Osteocyte (in vitro differentiated cells): ENCODE measurements at regions not wholly inside any gene's neighbourhood (a gene's known extent, or its start where the extent isn't known, plus 50 kb on each side); places are given as distances from the start of the nearest gene placed in this dataset.

Experiments used
- DNase-seq: peaks from one replicate; pipeline ENCODE4 v3.0.0; 2021; ENCODE audit warnings: mixed read lengths; ENCODE audit not compliant: unreplicated experiment; ENCODE audit errors: extremely low spot score
- H3K27ac Mint-ChIP-seq: one replicate; pipeline ENCODE4 v1.8.0; 2021; ENCODE audit warnings: mild to moderate bottlenecking, mixed read lengths; ENCODE audit not compliant: unreplicated experiment
- H3K27me3 Mint-ChIP-seq: one replicate; pipeline ENCODE4 v1.8.0; 2021; ENCODE audit warnings: mixed read lengths; ENCODE audit not compliant: unreplicated experiment
- H3K36me3 Mint-ChIP-seq: one replicate; pipeline ENCODE4 v1.8.0; 2021; ENCODE audit warnings: mixed read lengths; ENCODE audit not compliant: unreplicated experiment
- H3K4me1 Mint-ChIP-seq: one replicate; pipeline ENCODE4 v1.8.0; 2021; ENCODE audit warnings: mixed read lengths; ENCODE audit not compliant: unreplicated experiment
- H3K4me3 Mint-ChIP-seq: one replicate; pipeline ENCODE4 v1.8.0; 2021; ENCODE audit warnings: mild to moderate bottlenecking, moderate library complexity, mixed read lengths; ENCODE audit not compliant: unreplicated experiment
- H3K9me3 Mint-ChIP-seq: one replicate; pipeline ENCODE4 v1.8.0; 2021; ENCODE audit warnings: mixed read lengths; ENCODE audit not compliant: unreplicated experiment
- CTCF ChIP-seq: fragments of 200-600 bp; sonication (generic); IDR thresholded peaks from 2 replicates; pipeline ENCODE4 v1.5.0; 2021; ENCODE audit warnings: antibody characterized with exemption, mild to moderate bottlenecking, moderate library complexity

- DNase-seq, result no peak
- H3K27ac Mint-ChIP-seq, result no peak overlapping the region
- no peak for TF ChIP-seq CTCF
- H3K4me3 Mint-ChIP-seq, result no peak overlapping the region
- no peaks in the 10 kb centered on the region for H3K27me3 Mint-ChIP-seq
- no peaks in the 10 kb centered on the region for H3K4me1 Mint-ChIP-seq
- no peaks in the 10 kb centered on the region for H3K36me3 Mint-ChIP-seq
- H3K9me3 Mint-ChIP-seq, result no peaks in the 10 kb centered on the region
Measured at GRCh38 chr4:159719531-159719930, 616.7 kb downstream of the RAPGEF2 start.

DNA sequence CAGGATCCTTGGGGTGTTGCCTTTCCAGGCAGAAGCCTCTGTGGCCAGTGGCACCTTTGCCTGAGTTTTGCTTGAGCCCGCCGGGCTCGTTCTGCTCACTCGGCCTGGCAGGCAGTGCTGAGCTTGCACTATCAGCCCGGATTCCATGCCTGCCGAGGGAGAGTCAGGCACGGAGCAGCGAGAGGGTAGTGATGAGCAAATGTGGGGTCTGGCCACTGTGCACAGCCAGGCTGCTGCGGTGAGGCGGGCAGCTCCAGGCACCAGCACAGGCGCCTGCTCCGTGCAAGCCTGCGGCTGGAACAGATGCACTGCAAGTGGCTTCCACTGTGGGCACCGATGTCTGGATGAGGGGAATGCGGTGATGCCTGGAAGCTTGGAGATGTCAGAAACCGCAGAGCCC is 619.2 kb downstream of the RAPGEF2 start:
- Mint-ChIP-seq H3K27me3 (peaks cover 2% of the 10 kb centered on the region), H3K4me1 (no peaks in the 10 kb centered on the region), H3K36me3 (no peaks in the 10 kb centered on the region), H3K27ac (no peak overlapping the region), H3K9me3 (no peaks in the 10 kb centered on the region), H3K4me3 (no peak overlapping the region)
- TF ChIP-seq CTCF, result no peak
- no peak for DNase-seq

- no peak for DNase-seq
- Mint-ChIP-seq H3K4me1 (no peaks in the 10 kb centered on the region), H3K4me3 (no peak overlapping the region), H3K27me3 (peaks cover 2% of the 10 kb centered on the region), H3K27ac (no peak overlapping the region), H3K36me3 (no peaks in the 10 kb centered on the region), H3K9me3 (no peaks in the 10 kb centered on the region)
- no peak for TF ChIP-seq CTCF
Measured at GRCh38 chr4:159722918-159723317, 620.0 kb downstream of the RAPGEF2 start.

DNA sequence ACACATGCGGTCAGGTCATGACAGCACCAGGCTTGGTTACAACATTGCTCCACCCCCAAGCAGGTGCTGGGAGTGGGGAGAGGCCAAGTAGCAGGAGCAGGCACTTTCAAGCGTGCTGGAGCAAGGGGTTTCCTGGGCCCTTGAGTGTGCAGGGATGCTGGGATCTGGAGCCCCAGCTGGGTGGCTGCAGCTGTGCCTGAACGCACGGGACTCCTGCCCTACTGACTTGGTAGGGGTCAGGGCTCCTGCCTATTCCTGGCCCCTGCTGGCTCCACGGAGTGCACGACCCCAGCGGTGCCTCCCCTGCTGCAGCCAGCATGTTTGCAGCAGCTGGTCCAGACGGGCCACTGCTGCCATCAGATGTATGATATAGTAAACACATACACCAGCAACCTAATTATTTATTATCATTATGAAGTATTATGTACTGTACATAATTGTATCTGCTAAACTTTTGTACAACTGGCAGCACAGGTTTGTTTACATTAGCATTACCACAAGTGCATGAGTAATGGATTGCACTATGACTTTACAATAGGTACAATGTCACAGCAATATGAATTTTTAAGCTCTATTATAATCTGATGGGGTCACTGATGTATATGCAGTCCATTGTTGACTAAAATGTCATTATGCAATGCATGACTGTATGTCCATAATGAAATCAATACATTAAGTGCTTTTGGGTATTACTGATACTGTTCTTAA is 620.6 kb downstream of the RAPGEF2 start:
- H3K4me1 Mint-ChIP-seq, result no peaks in the 10 kb centered on the region
- TF ChIP-seq CTCF, result no peak
- H3K27ac Mint-ChIP-seq, result no peak overlapping the region
- no peak for DNase-seq
- peaks cover 2% of the 10 kb centered on the region for H3K27me3 Mint-ChIP-seq
- H3K4me3 Mint-ChIP-seq, result no peak overlapping the region
- no peaks in the 10 kb centered on the region for H3K36me3 Mint-ChIP-seq
- no peaks in the 10 kb centered on the region for H3K9me3 Mint-ChIP-seq

GRCh38 chr4:159725571-159725970 is 622.7 kb downstream of the RAPGEF2 start:
- no peaks in the 10 kb centered on the region for H3K36me3 Mint-ChIP-seq
- no peaks in the 10 kb centered on the region for H3K9me3 Mint-ChIP-seq
- peaks cover 2% of the 10 kb centered on the region for H3K27me3 Mint-ChIP-seq
- no peak overlapping the region for H3K4me3 Mint-ChIP-seq
- no peak overlapping the region for H3K27ac Mint-ChIP-seq
- no peak for DNase-seq
- no peaks in the 10 kb centered on the region for H3K4me1 Mint-ChIP-seq
- TF ChIP-seq CTCF, result no peak
